AML-193 (cell line): ENCODE measurements at regions not wholly inside any gene's neighbourhood (a gene's known extent, or its start where the extent isn't known, plus 50 kb on each side); places are given as distances from the start of the nearest gene placed in this dataset.
"Not testable (repeated sequence)": the region's sequence is repeated elsewhere in the genome, so short reads cannot be mapped to it uniquely, and the experiment has no call there.

Experiments
- DNase-seq, 2 experiments: peaks; one replicate each; lab custom pipeline; 2025; lab: John Stamatoyannopoulos, UW

GRCh38 chr15:85264614-85265190, 115.7 kb upstream of the AKAP13 start:
- DNase-seq = not testable (repeated sequence)

GRCh38 chr15:85267158-85267857, 113.1 kb upstream of the AKAP13 start:
- DNase-seq = not testable (repeated sequence)

- DNase-seq = no peak
Observed at GRCh38 chr15:85274315-85275050, 105.9 kb upstream of the AKAP13 start.

- no peak for DNase-seq
Observed at GRCh38 chr15:85276508-85276907, 103.9 kb upstream of the AKAP13 start.

DNA sequence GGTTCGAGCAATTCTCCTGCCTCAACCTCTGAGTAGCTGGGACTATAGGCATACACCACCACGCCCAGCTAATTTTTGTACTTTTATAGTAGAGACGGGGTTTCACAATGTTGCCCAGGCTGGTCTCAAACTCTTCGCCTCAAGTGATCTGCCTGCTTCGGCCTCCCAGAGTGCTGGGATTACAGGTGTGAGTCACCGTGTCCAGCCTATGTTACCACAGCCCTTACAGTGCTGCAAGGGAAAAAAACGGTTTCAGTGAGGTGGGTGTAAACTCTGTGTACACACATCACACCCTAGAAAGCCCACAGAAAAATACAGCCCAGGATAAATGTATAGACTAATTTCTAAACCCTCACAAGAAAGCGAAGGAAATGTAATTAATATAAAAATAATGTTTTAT, 103.5 kb upstream of the AKAP13 start:
- DNase-seq = no peak

GRCh38 chr15:85277847-85278370, 102.5 kb upstream of the AKAP13 start:
- DNase-seq = no peak

DNA sequence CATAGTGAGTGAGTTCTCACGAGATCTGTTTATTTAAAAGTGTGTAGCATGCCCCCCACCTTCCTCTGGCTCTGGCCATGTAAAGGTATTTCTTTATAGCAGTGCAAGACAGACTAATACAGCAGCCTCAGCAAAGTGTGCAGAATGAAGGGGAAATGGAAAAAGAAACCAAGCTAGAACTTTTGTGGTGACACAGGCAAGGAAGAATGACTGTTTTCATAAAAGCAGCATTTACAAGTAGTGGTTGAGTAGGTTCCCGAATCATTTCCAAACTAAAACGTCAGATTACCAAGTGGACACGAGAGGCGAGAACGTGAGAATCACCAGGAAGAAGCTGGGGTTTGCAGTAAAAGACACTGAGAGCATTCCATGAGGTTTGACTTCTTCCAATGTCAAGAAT, 100.2 kb upstream of the AKAP13 start:
- no peak for DNase-seq

DNA sequence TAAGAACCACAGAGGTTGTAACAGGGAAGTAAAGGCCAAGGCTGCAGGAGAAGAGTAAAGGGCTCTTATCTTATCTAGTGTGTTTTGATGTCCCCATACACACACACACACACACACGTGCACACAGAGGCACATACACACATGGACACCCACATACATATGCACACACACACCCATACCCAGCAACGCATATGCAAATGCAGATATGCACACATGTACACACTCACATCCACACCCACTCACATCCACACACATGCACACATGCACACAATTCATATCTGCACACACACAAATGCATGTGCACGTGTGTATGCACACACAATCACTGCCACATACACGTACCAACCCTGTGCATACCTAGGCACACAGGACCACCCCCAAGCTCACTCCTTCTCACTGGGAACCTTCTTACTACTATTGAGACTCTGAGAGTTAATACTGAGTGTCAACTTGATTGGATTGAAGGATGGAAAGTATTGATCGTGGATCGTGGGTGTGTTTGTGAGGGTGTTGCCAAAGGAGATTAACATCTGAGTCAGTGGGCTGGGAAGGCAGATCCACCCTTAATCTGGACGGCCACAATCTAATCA, 99.0 kb upstream of the AKAP13 start:
- no peak for DNase-seq

DNA sequence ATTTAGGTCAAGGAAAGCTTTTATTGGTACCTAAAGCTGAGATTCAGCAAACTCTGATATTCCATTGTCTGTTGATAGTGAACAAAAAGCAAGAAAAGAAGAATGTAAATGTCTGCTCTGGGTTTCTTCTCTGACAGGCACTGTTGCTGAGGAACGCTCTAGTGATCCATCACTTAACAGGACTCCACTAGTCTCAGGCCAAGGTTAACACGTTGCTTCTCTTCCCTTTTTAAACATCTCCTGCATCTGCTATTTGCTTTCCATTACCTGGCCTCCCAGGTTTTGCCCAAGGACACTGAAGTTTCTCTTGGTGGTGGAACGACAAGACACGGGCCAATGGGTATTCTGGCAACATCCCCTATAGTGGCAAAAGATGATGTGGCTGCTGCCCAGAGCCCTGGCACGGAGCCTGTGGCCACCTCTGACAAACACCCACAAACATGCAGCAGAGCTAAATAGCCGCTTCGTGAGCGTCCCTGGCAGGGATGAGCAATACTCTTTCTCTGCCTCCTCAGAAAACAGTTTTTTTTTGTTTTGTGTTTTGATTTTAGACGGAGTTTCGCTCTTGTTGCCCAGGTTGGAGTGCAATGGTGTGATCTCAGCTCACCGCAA, 97.8 kb upstream of the AKAP13 start:
- DNase-seq = no peak

GRCh38 chr15:85283815-85284214, 96.6 kb upstream of the AKAP13 start:
- not testable (repeated sequence) for DNase-seq

DNA sequence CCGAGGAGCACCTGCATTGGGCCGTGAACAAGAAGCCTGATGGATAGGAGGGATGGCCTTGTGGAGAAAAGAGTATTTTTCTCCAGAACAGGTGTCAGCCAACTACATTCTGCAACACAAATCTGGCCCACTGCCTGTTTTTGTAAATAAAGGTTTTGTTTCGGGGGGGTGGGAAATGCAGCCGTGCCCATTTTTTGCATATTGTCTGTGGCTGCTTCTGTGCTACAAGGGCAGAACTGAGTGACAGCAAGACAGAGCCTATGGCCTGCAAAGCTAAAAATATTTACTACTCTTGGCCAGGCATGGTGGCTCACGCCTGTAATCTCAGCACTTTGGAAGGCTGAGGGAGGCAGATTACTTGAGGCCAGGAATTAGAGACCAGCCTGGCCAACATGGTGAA, 95.9 kb upstream of the AKAP13 start:
- DNase-seq = no peak

GRCh38 chr15:85289677-85290365, 90.6 kb upstream of the AKAP13 start:
- peak; percentile 1 to 23 for DNase-seq

GRCh38 chr15:85292583-85292982, 87.8 kb upstream of the AKAP13 start:
- not testable (repeated sequence) for DNase-seq

- peak; percentile 81 to 83 for DNase-seq
Observed at GRCh38 chr15:85296615-85297402, 83.6 kb upstream of the AKAP13 start.

DNA sequence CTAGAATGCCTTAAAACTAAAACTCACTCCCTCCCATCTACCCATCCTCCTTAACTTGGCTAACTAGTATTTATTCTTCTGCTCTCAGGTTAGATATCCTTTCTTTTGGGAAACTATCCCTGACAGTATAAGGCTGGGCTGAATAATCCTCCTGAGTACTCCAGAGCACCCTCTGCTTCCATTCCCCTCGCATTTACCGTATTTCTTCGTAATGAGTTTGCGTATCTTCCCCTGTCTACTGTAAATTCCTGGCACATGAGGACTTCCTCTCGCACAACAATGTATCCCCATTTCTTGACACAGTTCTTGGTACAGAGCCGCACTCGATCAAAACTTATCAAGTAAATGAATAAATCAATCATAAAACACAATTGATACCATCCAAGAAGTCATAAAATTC, 82.9 kb upstream of the AKAP13 start:
- no peak for DNase-seq

GRCh38 chr15:85298366-85298765, 82.0 kb upstream of the AKAP13 start:
- no peak for DNase-seq

DNA sequence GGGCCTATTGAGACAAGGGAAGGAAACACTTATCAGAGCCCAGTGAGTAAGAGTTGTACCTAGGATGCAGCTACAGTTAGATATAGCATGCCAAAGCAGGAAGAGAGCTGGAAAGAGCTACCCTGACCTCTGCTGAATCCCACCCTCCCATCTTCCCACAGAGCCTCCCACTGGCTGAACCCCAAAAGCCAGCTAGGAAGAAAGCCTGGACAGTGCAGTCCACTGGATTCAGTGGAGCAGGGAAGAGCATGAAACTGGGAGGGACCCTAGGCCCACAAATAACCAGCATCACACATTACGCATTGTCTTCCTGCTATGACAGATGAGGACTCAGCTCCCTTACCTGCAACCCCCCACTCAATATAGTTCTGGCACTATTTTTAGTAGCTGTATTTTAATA, 81.5 kb upstream of the AKAP13 start:
- DNase-seq = no peak

DNA sequence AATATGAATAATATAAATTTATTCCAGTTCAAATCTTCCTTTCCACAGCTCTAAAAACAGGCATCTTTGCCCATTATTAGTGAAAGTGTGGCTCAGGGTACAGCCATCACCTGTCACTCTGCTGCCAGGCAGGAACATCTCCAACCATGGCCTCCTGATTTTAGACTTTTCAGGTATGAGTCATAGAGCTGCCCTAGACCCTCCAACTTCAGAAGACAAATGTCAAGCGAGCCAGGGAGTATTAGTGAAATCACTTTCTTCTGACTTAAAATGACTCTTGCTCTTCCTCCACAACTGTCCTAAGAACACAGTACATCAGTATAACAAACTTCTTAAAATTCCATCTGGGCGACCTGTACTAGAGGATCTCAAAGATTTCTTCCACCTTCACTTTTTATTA, 78.1 kb upstream of the AKAP13 start:
- no peak for DNase-seq

GRCh38 chr15:85305050-85305449, 75.4 kb upstream of the AKAP13 start:
- no peak for DNase-seq

DNA sequence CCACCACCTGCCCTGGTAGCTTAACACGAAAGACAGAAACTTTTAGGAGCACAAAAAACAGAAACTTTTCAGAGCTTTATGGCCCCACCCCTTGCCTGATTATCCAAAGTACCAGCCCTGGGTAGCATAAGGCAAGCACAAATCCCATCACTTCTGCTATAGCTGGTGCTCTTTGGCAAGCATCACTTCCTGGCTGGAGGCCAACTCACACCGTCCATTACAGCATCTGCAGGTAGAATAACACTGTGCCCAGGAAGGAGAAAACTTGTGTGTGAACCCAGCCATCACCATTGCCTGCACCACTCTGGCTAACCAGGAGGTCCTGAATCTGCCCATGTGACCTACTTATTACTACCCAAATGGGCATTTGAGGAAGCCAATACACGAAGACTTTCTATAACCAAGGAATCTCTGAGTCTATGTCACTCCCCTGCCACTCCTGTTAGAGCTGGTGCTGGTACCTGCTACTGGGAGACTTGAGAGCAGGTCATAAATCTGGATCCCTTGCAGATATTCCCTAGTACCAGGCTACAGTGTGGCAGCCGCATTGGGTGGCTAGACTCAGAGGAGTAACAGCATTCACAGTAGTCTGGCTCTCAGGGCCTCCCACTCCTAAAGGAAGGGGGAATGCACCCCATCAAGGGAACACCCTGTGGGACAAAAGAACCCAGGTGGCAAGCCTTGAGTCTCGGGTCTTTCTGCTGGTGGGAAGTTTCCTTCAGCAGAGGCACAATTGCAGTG, 73.3 kb upstream of the AKAP13 start:
- DNase-seq = no peak
